H54 (cell line): ENCODE measurements at regions not wholly inside any gene's neighbourhood (a gene's known extent, or its start where the extent isn't known, plus 50 kb on each side); places are given as distances from the start of the nearest gene placed in this dataset.

Experiments used
- DNase-seq: peaks from one replicate; pipeline ENCODE4 v3.0.0; 2011; ENCODE audit warnings: low spot score, mixed read lengths; ENCODE audit not compliant: insufficient read length
- FAIRE-seq: peaks from 3 replicates; lab custom pipeline; 2011; peaks lifted over from hg19 to GRCh38; lab: Jason Lieb, UNC
- POLR2A ChIP-seq: IDR thresholded peaks from 2 replicates; pipeline ENCODE4 v1.6.1; 2011; ENCODE audit warnings: low read depth, mild to moderate bottlenecking, low read length

DNA sequence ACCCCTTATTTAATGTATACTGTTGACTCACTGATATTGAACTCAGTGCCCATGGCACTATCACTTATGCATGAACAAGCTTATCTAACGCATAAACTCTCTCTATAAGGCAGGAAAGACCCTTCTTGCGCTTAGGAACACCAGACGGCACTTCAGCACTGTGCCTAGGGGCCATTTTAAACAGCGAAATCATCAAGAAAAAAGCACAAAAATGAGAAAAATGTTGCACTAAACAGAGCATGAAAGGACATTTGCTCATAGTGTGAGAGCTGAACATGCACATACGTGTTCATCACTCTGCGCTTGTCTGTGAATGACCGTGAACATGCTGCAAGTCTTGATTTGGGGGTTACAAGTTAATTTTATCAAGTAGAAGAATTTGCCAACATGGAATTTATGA lies 109.6 kb downstream of the WDR11 start:
- DNase-seq (no peak), FAIRE-seq (no peak)
- no peak for TF ChIP-seq POLR2A

DNA sequence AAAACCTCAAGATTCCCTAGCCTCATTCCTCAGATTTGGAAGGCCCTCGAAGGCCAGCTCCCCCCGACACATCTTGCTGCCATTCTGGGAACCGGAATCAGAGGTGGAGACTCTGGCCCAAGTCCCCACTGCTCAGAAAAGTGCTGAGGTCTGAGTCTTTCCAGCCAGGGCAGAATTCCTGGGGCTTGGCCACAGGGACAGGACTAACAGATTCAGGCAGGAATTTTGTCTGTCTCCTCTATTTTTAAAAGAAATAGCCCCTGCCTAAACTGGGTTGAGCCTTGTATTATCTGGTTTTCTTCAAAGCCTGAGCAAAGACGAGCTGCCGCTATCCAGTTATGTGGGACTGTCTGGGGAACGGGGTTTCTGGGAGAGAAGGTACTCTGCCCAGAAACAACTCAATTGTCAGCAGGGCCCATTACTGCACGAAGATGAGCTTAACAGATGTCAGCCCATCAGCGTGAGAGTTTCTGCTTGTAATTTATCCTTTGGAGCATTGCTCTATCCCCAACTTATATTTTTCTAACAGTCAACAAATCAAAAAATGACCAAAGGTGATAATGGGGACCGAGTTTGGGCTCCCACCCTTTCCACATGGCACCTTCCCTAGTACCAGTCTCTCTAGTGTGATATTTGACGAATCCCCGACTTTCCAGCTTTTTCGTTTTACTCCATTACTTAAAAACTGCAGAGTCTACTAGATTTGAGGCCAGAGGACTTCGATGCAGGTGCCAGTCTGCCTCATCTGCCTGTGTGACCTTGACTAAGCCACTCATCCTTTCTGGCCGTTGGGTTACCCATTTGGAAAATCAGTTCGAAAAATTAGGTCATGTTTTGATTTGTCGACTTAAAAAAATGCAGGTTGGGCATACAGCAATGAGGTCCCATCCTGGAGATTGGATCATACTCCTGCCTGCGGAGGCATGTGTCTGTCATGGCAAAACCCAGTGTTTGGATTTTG lies 110.9 kb downstream of the WDR11 start:
- TF ChIP-seq POLR2A = no peak
- FAIRE-seq (no peak), DNase-seq (no peak)

DNA sequence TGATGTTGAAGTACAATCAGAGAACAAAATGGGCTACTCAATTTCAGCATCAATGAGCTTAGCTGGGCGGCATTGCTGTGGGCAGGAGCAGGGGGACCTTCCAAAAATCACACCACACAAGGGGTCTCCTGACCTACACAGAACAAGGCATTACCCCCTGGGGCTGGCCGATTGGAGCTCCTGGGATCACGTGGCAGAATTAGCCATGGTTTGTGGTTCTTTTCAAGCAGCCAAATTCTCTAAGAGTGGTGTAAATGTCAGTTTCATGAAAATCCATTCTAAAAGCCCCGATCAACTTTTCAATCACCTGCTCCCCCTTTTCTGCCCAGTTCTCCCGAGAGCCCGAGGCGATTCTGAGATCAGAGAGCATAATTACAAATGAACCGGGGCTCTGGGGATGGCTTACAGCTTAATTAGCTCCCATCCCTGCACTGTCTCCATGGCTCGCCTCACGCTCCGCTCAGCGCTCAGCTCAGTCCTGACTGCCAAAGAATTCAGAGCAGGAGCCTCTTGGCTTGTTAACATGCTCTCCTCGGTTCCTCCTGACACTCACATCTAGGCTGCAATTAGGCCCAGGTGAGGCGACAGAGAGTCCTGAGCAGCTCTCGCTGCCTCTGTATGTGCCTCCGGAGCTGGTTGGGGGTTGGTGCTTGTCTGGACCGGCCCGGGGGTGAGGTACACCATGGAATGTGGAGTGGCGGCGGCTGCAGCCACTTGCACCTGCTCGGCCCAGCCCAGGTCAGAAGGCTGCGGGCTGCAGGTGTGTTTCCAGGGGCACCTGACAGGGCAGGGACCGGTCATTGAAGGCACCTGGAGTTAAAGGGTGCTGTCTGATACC lies 111.8 kb downstream of the WDR11 start:
- FAIRE-seq = no peak

DNA sequence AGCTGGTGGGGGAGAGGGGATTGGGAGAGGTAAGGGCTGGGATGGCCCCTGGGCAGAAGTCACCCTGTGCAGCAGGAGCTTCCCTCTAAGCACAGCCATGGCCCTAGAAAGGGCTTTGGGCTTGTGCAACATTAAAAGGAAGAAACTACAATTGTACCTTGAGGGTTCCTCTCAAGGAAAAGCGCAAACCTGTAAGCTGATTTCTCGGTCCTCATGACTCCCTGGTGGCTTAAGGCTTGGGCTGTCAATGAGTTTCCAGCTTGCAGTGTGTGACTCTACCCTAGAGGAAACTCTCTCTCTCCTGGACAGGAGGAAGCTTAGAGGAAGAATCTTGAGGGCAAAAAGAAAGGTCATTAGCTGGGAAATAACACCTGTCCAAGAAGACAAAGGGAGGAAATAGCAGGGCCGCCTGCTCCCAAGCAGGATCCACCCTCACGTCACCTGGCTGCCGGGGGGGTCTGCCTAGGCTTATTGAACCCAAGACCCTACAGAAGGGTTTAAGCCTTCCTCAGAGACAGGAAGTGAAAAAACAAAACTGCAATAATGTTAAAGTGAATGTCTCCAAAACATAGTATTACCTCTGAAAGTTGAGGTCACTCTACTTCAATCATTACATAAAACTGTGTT lies 112.5 kb downstream of the WDR11 start:
- DNase-seq = no peak
- no peak for TF ChIP-seq POLR2A
- FAIRE-seq = no peak

More for the DNA sequence above, 111.8 kb downstream of the WDR11 start:
- DNase-seq = no peak
- TF ChIP-seq POLR2A = no peak

DNA sequence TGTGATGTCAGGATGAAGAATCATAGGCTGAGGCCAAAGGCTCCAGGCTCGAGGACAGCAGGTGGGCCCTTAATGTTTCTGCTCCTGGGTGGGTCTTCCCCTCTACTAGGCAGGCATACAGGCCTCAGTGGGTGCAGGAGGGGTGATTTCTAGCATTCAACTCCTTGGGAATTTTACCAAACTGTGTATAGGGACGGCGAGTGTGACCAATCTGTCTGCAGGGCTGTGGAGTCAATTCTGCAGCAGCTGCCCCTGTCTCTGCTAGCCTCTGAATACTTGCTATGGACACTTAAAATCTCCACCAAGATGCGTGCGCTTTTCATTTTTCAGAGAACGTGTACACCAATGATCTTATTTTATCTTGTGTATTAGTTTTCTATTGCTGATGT lies 115.5 kb downstream of the WDR11 start:
- no peak for TF ChIP-seq POLR2A
- no peak for DNase-seq
- FAIRE-seq = no peak

- FAIRE-seq = no peak
- DNase-seq = no peak
- TF ChIP-seq POLR2A = no peak
Observed at GRCh38 chr10:120969219-120969645, 118.1 kb downstream of the WDR11 start.

DNA sequence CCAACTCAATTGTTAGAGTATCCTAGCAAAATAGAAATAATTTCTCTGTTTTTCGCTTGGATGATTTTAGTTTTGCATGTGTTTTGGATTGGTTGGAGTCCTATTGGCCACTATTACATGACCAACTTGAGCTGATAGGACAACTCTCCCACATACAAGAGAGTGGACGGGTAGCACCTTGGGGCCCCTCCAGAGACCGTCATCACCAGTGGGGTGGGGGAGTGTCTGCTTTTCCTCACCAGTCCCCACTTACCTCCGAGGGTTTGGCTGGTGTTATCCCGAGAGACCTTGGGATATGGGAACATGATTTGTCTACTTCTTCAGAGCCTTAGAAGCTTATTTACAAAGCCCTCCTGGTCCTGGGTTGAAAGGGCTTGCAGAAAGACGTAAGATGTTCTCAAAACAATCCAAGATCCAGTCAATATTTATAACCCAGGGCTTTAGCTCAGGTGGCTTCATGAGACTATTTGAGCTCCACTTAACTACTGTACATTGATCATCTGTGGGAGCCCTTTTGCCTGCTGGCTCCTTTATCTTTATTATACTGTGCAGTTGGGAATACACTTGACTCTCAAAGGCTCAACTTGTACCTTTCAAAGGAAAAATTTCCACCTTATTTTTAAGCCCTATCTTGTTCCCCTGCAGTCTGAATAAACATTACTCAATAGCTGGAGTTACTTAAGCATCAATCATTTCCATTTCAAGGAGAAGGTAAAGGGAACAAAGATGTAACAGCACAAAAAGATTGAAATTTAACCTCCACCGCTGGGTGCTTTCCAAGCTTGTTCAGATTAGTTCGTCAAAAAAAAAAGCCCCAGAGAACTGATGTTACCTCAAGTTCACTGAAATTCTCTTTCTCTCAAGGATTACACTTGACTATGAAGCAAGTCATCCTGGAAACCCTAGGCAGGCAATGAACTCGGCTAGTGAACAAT lies 119.7 kb downstream of the WDR11 start:
- no peak for TF ChIP-seq POLR2A
- DNase-seq = no peak
- FAIRE-seq = no peak

- TF ChIP-seq POLR2A = no peak
- no peak for DNase-seq
- FAIRE-seq = no peak
Observed at GRCh38 chr10:120971671-120972070, 120.5 kb downstream of the WDR11 start.

DNA sequence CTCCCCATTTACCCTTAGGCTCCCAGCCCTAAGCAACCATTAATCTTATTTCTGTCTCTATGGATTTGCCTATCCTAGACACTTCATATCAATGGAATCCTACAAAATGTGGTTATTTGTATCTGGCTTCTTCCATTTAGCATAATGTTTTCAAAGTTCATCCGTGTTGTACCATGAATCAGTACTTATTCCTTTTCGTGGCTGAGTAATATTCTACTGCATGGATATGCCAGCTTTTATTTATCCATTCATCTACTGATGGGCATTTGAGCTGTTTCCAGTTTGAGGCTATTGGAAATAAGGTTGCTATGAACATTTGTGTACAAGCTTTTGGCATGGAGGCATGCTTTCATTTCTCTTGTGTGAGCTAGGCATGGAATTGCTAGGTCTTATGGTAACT lies 121.1 kb downstream of the WDR11 start:
- no peak for TF ChIP-seq POLR2A
- FAIRE-seq = no peak

DNA sequence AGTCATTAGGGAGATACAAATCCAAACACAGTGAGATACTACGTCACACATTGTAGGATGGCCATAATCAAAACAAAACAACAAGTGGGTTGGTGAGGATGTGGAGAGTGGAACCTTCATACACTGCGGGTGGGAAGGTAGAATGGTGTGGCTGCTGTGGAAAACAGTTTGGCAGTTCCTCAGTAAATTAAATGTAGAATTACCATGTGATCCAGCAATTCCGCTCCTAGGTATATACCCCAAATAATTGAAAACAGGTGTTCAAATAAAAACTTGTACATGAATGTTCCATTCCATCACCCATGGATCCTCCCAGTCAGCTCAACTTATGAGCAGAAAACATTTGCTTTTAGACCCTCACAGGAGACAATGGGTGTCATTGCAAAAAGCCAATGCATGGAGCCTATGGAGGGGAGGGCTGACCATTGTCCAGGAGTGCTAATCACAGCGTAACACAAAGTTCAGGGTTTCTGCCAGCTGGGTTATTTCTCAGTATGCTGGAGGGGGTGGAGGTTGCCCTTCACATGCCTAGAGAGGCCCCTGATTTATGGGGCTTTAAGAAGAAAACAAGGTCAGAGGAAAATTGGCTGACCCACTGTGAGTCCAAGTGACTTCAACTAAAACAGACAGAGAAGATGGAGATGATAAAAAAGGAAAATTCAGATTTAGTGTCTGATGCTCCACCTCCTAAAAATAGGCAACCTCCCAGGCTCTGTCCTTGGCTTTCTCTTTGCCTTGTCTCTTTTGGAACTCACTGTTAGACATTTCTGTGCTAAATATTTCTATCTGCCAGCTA lies 124.1 kb downstream of the WDR11 start:
- no peak for DNase-seq
- no peak for FAIRE-seq
- no peak for TF ChIP-seq POLR2A

More for the DNA sequence above, 121.1 kb downstream of the WDR11 start:
- DNase-seq = no peak

DNA sequence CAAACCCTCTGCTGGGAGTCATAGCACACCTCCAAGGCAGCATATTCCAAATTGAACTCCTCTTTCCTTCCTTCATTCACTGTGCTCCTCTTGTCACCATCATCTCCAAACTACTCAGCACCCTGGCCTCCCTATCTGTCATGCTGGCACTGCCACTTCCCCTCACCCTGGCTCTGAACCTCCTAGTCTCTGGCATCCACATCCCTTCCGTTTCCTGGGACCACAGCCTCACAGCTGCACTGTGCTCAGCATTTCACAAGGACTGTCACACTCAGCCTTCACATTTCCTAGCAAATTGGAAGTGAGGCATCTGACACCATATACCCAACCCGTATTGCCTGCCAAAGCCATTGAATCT lies 124.7 kb downstream of the WDR11 start:
- FAIRE-seq (no peak), DNase-seq (no peak)
- no peak for TF ChIP-seq POLR2A

- TF ChIP-seq POLR2A = no peak
- no peak for FAIRE-seq
- no peak for DNase-seq
Observed at GRCh38 chr10:120977897-120978296, 126.7 kb downstream of the WDR11 start.
